PFSK-1 (cell line): ENCODE measurements at regions not wholly inside any gene's neighbourhood (a gene's known extent, or its start where the extent isn't known, plus 50 kb on each side); places are given as distances from the start of the nearest gene placed in this dataset.

Experiments
- FOXP2 ChIP-seq: optimal IDR thresholded peaks from 2 replicates; pipeline ENCODE3; 2011; ENCODE audit warnings: borderline replicate concordance, control low read depth, inconsistent platforms; ENCODE audit not compliant: insufficient read depth; ENCODE audit errors: extremely low read length, extremely low read depth
- POLR2AphosphoS5 ChIP-seq: IDR thresholded peaks from 2 replicates; pipeline ENCODE4 v1.6.1; 2012; ENCODE audit warnings: low read depth, mild to moderate bottlenecking, control low read depth, low read length, moderate library complexity
- SIN3A ChIP-seq: IDR thresholded peaks from 2 replicates; pipeline ENCODE4 v1.6.1; 2012; ENCODE audit warnings: mild to moderate bottlenecking, low read length, moderate library complexity, borderline replicate concordance; ENCODE audit not compliant: insufficient read depth
- TAF1 ChIP-seq: IDR thresholded peaks from 2 replicates; pipeline ENCODE4 v1.6.1; 2012; ENCODE audit warnings: low read length, control low read depth, borderline replicate concordance; ENCODE audit not compliant: insufficient read depth
- TF ChIP-seq, protein P1 (sequence below), 2 experiments: IDR thresholded peaks; 2 replicates each; pipeline versions ENCODE4 v1.6.1 to v1.8.0; 2011 to 2012; ENCODE audit warnings: low read depth in 2 of 2, low read length in 2 of 2, control low read depth in 1 of 2, inconsistent platforms in 1 of 2, mild to moderate bottlenecking in 1 of 2, moderate library complexity in 1 of 2; ENCODE audit not compliant: insufficient read depth in 1 of 2

DNA sequence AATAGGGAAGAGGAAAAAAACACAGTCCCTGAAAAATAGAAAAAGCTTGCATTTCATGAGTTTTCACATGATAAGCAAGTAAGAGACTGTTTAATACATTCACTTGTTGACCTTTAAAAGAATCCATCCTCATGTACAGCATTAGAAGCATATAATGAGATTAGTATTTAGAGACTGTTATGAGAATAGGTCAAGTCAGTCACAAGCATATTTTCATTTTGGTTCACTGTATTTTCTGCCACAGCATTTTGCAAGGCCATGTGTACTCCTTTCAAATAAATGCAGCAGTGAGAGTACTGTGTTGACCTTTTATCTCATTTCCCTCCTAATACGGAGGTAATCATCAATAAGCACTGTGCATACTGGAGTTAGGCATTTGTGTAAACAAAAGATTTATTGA lies 162.2 kb upstream of the SETMAR start:
- TF ChIP-seq FOXP2, result no peak
- TF ChIP-seq, protein P1, sequence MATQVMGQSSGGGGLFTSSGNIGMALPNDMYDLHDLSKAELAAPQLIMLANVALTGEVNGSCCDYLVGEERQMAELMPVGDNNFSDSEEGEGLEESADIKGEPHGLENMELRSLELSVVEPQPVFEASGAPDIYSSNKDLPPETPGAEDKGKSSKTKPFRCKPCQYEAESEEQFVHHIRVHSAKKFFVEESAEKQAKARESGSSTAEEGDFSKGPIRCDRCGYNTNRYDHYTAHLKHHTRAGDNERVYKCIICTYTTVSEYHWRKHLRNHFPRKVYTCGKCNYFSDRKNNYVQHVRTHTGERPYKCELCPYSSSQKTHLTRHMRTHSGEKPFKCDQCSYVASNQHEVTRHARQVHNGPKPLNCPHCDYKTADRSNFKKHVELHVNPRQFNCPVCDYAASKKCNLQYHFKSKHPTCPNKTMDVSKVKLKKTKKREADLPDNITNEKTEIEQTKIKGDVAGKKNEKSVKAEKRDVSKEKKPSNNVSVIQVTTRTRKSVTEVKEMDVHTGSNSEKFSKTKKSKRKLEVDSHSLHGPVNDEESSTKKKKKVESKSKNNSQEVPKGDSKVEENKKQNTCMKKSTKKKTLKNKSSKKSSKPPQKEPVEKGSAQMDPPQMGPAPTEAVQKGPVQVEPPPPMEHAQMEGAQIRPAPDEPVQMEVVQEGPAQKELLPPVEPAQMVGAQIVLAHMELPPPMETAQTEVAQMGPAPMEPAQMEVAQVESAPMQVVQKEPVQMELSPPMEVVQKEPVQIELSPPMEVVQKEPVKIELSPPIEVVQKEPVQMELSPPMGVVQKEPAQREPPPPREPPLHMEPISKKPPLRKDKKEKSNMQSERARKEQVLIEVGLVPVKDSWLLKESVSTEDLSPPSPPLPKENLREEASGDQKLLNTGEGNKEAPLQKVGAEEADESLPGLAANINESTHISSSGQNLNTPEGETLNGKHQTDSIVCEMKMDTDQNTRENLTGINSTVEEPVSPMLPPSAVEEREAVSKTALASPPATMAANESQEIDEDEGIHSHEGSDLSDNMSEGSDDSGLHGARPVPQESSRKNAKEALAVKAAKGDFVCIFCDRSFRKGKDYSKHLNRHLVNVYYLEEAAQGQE (IDR thresholded peaks at IDR 0.05; ENCODE audit: insufficient read depth in 1 of 2, low read depth in 2 of 2, low read length in 2 of 2), result no peak
- TF ChIP-seq TAF1, result no peak
- no peak for TF ChIP-seq POLR2AphosphoS5
- no peak for TF ChIP-seq SIN3A

DNA sequence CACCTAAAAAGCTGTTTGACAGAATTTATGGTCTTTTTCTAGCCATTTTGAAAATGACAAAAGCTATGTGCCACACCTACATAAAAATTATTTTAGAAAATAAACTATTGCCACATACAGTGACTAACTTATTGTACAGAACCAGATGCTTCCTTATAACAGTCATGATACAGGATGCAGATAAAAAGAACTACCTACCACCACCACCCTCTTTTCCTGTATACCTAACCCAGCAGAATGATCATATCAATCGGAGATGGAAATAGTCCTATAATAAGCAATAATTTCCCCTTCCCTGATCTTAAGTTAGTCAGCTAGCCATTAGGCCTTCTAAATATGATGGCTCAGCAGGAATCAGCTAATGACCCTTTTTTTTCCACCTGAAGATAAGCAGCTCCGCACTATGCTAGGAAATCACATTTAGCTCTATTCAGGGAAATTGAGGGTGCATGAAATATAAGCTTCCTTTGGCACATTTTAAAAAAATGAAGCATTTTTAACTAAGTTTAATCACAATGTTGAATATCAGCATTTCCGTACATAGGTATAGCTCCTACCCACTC lies 155.5 kb upstream of the SETMAR start:
- TF ChIP-seq, protein P1 (IDR thresholded peaks at IDR 0.05; ENCODE audit: insufficient read depth in 1 of 2, low read depth in 2 of 2, low read length in 2 of 2), result no peak
- TF ChIP-seq POLR2AphosphoS5, result no peak
- no peak for TF ChIP-seq SIN3A
- no peak for TF ChIP-seq TAF1
- no peak for TF ChIP-seq FOXP2

DNA sequence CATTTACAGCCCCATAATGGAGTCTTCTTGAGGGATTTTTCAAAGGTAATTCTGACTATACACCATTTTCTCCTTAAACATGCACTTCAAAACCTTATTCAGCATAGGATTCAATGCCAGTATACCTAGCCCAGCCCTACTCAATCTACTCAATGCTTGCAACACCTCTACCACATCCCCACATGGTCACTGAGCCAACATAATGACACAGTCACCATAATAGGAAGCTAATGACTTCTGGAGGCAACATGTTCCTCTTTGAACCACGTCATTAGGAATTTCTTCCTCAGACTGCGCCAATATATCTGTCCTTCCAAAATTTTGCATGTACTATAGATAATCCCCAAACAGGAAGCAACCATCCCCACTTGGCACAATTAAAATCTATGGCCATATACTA lies 153.9 kb upstream of the SETMAR start:
- TF ChIP-seq TAF1 (no peak), SIN3A (no peak), POLR2AphosphoS5 (no peak), FOXP2 (no peak)
- TF ChIP-seq, protein P1 (IDR thresholded peaks at IDR 0.05; ENCODE audit: insufficient read depth in 1 of 2, low read depth in 2 of 2, low read length in 2 of 2), result no peak

DNA sequence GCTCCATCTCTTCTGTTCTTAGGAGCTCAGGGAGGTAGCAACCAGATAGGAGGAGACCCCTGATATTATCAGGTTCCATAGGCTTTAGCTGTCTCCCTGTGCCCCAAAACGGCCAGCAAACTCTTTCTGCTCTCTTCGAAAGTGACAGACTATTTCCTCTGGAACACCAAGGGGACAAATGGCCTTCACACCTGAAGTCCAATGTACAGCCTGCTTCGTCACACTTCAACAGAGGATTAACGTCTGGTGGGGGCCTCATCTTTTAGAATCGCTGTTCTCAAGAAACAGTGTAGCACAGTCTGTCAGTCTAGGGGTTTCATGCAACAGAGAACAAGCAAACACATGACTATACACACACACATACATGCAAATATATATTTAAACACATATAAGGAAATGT lies 152.4 kb upstream of the SETMAR start:
- no peak for TF ChIP-seq SIN3A
- no peak for TF ChIP-seq FOXP2
- TF ChIP-seq, protein P1 (IDR thresholded peaks at IDR 0.05; ENCODE audit: insufficient read depth in 1 of 2, low read depth in 2 of 2, low read length in 2 of 2), result no peak
- TF ChIP-seq POLR2AphosphoS5, result no peak
- no peak for TF ChIP-seq TAF1
